AG09319 (cell line): ENCODE measurements at regions not wholly inside any gene's neighbourhood (a gene's known extent, or its start where the extent isn't known, plus 50 kb on each side); places are given as distances from the start of the nearest gene placed in this dataset.

Experiments
- DNase-seq: peaks from one replicate; pipeline ENCODE4 v3.0.0-alpha.2; 2010; ENCODE audit warnings: low read depth; ENCODE audit errors: extremely low read depth
- CTCF ChIP-seq: IDR thresholded peaks from 2 replicates; pipeline ENCODE4 v1.5.1; 2011; ENCODE audit warnings: low read depth, mild to moderate bottlenecking, inconsistent platforms, low read length, moderate library complexity

GRCh38 chr15:87760547-87761314 is 495.8 kb downstream of the NTRK3 start:
- TF ChIP-seq CTCF: no peak
- DNase-seq: no peak

- no peak for TF ChIP-seq CTCF
- no peak for DNase-seq
Measured at GRCh38 chr15:87758794-87759418, 497.6 kb downstream of the NTRK3 start.

- no peak for DNase-seq
- no peak for TF ChIP-seq CTCF
Measured at GRCh38 chr15:87757084-87757483, 499.5 kb downstream of the NTRK3 start.

GRCh38 chr15:87756072-87756471 is 500.5 kb downstream of the NTRK3 start:
- no peak for TF ChIP-seq CTCF
- no peak for DNase-seq

GRCh38 chr15:87755226-87755625 is 501.3 kb downstream of the NTRK3 start:
- DNase-seq: no peak
- no peak for TF ChIP-seq CTCF

GRCh38 chr15:87753539-87753938 is 503.0 kb downstream of the NTRK3 start:
- no peak for TF ChIP-seq CTCF
- no peak for DNase-seq

GRCh38 chr15:87752250-87752951 is 504.1 kb downstream of the NTRK3 start:
- peak; percentile 65 for DNase-seq

More at GRCh38 chr15:87752250-87752951, 504.1 kb downstream of the NTRK3 start:
- TF ChIP-seq CTCF: no peak
